GM04504 (cell line): ENCODE measurements at regions not wholly inside any gene's neighbourhood (a gene's known extent, or its start where the extent isn't known, plus 50 kb on each side); places are given as distances from the start of the nearest gene placed in this dataset.
"Not testable (repeated sequence)": the region's sequence is repeated elsewhere in the genome, so short reads cannot be mapped to it uniquely, and the experiment has no call there.

Experiments used
- DNase-seq: peaks from one replicate; pipeline ENCODE4 v3.0.0-alpha.2; 2012; ENCODE audit warnings: low read depth

DNA sequence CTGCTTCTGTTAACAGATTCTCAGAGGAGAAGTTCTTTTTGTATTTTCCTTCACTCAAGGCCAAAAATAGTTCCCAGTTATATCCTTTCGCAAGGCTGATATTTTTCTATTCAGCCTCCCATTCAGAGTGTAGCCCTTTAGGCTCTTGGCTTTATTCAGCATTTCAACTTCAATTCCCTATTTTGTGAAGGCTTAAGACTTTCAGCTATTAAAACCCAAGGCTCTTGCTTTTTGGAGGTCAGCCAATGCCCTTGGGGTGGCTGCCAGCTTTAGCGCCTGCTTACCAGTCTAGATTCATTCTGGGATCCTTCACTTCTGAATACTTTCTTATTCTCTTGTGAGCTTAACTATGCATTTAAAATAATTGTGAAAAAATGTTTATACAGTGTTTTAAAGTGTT, 57.3 kb upstream of the ADGRA3 start:
- peak; percentile 1 for DNase-seq

DNA sequence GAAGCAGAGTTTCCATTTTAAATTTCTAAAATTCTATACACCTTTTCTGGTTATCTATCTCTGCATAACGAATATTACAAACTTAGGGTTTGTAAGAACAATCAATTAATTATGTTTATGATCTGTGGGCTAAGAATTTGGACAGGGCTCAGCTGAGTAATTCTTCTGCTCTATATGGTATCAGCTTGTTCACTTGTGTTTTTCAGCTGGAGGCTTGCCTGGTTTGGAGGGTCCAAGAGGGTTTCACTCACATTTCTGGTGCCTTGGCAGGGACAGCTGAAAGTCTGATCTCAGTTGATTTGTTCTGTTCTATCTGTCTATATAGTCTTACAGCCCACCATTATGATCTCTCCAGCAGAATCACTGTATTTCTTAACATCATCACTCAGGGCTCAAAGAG, 57.8 kb upstream of the ADGRA3 start:
- no peak for DNase-seq

DNA sequence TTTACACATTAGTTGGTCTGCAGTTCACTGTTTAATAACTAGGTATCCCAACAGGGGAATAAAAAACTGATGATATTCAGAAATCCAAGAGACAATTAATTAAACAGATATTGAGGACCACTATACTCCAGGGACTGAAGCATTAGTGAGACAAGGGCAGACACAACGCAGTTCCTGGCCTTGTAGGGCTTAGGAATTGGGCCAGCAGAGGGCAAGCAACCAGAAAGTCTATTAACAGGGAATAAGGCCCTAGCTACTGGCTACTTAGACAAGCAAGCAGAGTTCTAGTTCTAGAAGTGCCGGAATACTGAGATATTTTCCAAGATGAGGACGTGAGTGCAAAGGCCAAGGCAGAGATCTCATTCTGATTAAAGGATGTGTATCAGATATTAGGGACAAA, 58.6 kb upstream of the ADGRA3 start:
- no peak for DNase-seq

DNA sequence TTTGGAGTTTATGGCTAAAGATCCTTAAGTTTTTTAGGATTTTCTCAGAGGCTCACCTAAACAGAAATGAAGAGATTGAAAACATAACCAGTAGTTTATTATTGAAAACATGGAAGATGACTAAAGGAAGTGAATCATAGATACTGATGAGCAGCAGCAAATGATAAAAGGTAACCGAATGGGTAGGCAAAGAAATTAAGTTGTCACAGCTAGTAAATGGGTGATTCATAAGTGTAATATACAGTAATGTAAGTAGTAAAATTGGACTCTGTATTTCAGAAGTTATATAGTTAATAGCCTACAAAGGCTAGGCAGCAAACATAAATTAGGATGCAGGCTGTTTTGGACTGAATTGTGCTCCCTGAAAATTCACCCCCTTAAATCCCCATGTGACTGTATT, 59.0 kb upstream of the ADGRA3 start:
- no peak for DNase-seq

DNA sequence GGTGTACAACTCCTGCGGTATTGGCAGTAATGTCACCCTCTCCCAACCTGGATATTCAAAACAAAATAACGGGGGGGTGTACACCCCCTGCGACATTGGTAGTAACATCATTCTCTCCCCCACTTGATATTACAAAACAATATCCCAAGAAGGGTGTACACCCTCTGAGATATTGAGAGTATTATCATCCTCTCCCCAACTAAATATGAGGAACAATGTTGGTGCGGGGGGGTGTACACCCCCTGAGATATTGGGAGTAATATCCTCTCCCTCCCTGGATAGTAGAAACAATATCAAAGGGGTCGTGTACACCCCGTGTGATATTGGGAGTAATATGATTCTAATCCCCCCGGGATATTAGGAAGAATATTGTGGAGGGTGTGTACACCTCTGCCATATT, 71.4 kb upstream of the ADGRA3 start:
- DNase-seq: no peak

DNA sequence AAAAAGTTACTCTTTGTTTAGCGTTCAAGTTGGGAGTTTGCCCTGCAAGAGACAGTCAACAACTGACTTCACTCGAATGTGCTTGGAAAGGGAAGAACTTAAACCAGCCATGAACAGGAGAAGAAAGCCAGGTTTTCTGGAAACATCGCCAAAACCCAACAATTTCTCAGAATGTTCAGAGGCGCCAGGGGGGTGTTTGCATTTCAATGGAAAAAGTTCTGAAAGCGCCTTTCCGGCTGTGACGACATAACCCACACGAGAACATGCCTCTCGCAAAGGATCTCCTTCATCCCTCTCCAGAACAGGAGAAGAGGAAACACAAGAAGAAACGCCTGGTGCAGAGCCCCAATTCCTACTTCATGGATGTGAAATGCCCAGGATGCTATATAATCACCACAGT, 78.1 kb upstream of the ADGRA3 start:
- no peak for DNase-seq

DNA sequence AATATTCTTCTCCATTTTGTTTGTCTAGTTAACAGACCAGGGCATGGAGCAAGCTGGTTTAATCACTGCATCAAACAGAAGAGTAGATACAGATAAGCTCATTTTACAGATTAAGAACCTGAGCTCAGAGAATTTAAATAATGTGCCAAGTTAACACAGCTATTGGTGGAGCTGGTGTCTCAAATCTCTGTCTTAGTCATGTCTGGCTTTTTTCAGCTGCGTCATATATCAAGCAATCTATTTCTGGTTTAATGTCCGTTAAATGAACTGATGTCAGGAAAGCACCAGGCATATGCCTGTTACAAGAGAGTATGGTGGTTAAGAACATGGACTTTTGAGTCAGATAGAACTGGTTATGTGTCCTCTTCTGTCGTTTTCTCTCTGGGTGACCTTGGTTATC, 79.8 kb upstream of the ADGRA3 start:
- no peak for DNase-seq

DNA sequence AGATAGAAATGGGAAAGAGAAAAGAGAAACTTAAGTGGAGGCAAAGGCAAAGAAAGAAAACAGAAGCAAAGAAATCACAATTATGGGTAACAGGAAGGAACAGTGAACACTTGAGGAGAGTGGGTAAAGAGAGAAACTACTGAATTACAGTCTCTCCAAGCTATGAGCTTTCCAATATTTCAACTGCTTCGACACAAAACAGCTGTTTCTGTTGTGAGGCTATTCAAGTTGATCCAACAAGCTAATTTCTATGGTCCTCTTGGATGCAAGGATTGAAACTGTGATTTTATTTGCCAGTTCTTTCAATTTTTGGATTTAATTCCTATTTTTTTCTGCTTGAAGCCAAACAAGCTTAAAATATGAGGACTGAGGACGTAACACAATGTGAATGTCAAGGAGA, 80.5 kb upstream of the ADGRA3 start:
- DNase-seq: no peak

DNA sequence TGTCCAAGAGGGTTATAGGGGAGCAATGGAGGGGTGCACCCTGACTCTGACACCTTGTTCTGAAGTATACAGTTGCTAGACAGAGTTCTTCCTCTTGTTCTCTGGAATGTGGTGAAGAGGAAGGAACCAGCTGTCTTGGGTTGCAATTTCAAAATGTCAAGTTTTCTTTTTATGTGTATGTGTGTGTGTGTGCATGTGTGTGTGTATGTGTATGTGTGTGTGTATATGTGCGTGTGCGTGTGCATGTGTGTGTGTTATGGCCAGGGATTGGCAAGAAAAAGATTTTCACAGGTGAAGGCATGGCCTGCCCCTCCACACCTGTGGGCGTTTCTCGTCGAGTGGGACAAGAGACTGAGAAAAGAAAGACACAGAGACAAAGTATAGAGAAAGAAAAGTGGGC, 81.6 kb upstream of the ADGRA3 start:
- no peak for DNase-seq

DNA sequence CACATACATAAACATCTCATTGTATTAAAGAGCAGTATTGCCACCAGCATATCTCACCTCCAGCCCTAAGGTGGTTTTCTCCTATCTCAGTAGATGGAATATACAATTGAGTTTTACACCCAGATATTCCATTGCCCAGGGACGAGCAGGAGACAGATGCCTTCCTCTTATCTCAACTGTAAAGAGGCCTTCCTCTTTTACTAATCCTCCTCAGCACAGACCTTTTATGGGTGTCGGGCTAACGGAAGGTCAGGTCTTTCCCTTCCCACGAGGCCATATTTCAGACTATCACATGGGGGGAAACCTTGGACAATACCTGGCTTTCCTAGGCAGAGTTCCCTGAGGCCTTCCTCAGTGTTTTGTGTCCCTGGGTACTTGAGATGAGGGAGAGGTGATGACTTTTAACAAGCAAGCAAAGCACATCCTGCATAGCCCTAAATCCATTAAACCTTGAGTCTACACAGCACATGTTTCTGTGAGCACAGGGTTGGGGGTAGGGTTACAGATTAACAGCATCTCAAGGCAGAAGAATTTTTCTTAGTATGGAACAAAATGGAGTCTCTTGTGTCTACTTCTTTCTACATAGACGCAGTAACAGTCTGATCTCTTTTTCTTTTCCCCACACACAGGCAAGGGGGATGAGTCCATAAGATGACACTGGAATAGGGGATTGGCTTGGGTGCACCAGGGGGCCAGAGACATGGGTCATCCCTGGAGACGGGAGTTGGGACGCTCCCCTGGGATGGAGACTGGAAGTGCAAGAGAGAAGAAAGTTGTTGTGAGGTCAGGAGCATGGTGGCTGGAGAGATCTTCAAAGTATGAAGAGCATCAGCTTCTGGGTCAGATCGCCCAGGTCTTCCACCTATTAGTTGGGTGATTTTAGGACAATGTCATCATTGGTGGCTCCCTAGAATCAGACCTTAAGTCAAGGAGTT, 82.5 kb upstream of the ADGRA3 start:
- DNase-seq: not testable (repeated sequence)

DNA sequence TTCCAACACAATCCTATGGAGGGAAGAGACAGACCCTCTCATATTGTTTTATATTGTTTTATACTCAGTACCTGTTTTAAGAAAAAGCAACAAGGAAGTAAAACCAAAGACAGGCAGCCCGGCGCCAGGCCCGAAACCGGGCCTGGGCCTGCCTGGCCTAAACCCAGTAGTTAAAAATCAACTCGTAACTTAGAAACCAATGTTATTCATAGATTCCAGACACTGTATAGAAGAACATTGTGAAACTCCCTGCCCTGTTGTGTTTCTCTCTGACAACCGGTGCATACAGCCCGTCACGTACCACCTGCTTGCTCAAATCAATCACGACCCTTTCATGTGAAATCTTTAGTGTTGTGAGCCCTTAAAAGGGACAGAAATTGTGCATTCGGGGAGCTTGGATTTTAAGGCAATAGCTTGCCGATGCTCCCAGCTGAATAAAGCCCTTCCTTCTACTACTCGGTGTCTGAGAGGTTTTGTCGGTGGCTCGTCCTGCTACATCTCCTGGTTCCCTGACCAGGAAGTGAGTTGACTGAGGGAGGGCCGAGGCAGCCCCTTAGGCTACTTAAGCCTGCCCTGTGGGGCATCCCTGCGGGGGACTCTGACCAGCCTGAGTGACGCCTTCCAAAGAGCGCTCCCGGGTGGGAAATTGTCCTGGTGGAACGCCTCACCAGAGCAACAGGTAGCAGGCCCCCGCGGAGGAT, 83.5 kb upstream of the ADGRA3 start:
- DNase-seq: not testable (repeated sequence)

DNA sequence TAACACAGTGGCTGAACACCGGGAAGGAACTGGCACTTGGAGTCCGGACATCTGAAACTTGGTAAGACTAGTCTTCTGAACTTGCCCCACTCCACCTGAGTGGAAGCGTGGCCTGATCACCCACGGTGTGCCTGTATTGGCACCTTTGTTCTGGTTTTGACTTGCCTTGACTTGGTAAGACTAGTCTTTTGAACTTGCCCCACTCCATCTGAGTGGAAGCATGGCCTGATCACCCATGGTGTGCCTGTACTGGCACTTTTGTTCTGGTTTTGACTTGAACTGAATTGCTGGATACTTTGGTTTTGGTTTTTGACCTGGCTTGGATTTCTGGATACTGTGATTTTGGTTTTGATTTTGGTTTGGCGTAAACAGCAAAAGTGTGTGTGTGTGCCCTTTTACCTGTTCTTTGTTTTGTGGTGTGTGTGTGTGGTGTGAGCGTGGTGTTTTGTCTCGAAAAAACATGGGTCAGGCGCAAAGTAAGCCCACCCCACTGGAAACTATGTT, 84.1 kb upstream of the ADGRA3 start:
- not testable (repeated sequence) for DNase-seq

DNA sequence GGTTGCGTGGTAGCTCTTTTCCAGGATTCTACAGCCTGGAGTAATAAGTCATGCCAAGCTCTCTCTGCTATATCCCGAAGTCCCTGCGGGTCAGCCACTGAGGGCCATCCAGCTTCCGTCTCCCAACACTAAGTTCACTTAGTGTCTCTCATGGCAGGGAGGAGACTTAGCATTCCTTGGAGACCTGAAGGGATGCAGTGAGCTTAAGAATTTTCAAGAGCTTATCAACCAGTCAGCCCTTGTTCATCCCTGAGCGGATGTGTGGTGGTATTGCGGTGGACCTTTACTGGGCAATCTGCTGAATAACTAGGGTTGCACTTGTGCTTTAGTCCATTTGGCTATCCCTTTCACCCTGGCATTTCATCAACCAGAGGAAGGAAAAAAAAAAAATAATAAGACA, 85.8 kb upstream of the ADGRA3 start:
- not testable (repeated sequence) for DNase-seq

DNA sequence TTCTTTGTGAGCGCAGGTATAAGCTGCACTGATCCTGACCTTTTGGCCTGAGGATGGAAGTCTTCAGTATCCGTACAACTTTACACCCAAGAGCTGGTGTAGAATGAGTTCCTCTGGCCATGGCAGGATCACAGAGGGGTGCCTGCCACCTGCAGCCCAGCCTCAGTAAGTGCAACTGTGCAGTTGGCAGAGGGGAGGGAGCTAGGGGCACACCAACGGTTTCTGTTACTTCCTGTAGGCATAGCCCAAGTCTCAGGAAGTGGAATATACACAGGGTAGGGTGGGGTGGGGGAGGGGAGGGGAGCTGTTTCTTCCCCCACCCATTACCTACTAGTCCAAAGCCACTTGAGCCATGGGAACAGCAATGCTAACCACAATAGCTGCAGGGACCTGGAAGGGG, 85.4 kb upstream of the GBA3 start:
- DNase-seq: peak; percentile 2

DNA sequence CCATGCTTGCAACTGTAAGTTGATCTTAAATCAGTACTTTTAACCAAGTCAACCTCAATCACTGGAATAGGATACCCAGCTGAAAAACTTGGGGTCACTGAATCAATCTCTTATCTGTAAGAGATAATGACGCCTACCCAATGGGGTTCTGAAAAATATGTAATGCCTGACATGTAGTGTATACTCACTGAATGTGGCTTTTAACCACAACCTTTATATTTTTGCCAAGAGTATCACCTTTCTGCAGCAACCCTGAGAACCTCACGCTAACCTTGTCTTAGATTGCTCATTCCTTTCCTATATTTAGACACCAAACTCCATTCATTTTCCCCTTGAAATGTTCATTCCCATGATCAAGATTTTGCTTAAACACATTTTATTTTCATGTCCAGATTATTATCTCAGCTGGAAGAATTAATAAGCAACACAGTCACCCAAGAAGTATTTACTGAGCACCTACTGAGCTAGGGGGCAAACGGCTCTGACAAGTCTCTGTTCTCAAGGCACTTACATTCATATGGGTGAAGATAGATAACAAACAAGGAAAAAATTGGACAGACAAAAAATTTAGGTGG, 82.7 kb upstream of the GBA3 start:
- DNase-seq: not testable (repeated sequence)

DNA sequence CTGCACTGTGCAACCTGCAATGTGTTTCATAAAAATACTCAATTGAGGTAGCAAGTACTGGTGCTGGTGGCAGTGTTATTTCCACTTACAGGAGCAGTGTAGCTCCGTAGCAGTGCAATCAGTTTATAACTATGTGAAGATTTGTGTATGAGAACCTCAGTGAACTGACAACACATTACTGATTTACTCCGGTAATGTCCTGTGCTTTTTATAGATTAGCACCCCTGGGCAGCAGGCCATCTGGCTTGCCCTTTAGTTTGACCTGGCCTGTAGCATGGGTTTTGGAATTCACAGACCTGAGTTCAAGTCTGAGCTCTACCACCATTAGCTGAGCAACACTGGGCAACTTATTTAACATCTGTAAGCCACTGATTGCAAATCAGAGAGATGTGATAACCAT, 78.6 kb upstream of the GBA3 start:
- DNase-seq: no peak

DNA sequence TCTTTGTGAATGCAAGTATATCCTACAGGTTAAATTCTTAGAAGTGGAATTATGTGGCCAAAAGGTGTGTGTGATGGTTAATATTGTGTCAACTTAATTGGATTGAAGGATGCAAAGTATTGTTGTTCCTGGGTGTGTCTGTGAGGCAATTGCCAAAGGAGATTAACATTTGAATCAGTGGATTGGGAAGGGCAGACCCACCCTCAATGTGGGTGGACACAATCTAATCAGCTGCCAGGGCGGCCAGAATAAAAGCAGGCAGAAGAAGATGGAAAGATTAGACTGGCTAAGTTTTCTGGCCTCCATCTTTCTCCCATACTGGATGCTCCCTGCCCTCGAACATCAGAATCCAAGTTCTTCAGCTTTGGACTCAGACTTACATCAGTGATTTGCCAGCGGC, 76.2 kb upstream of the GBA3 start:
- no peak for DNase-seq

DNA sequence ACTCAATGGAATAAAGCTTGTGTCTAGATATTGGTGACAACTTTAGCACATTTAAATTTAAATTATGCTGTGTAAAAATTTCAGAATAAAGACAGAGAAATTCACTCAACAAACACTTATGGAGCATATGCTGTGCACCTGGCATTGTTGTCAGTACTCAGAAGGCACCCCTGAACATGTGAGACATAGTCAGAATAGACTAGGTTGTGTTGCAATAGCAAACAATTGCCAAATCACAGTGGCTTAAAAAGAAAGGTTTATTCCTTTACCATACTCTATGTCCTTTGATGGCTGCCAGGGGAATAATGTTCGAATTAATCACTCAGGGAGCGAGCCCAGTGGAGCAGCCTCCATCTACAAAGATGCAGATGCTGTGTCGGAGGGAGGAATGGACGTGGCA, 72.6 kb upstream of the GBA3 start:
- DNase-seq: not testable (repeated sequence)

DNA sequence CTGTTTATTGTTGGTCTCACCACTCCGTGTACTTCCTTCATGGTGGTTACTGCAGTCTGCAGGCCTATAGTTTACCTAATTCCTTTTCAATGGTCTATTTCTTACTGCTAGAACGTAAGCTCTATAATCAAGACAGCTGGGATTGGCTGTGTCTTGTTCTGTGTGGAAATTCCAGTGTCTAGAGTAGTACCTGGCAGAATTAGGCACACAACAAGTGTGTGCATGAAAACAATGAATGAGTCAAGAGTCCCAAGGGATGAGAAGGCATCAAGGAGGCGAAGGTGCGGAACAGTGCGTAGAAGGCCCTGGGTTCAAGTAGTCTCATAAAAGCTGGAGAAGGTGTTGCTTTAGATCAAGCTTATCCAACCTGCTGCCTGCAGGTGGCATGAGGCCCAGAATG, 70.8 kb upstream of the GBA3 start:
- DNase-seq: not testable (repeated sequence)

DNA sequence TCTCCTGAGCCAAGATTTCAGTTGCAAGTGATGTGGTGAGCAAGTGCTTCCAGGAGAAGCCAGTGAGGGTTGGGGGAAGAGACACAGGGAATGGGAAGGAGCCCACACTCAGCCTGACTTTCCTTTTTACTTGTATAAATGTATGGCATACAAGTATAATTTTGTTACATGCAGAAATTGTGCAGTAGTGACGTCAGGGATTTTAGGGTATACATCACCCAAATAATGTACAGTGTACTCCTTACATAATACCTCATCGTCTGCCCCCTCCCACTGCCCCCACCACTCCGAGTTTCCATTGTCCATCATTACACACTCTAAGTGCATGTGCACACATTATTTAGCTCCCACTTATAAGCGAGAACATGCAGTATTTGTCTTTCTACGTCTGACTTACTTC, 68.7 kb upstream of the GBA3 start:
- not testable (repeated sequence) for DNase-seq

DNA sequence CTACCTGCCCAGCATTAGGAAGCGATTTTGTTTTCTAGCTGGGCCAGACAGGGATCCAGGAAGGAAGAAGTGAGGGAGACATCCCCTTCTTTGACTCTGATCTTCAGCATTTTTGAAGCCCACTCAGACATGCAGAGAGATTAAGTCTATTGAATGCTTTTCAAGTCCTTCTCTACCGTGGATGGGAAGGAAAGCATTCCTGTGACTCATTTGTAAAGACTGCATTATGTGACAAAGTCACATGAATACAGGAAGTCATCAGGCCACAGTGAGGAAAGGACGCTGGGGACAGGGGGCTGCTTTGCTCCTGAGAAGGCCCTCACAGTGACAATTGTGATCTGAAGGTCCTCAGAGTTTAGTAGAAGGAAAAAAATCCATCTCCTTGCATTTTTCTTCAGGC, 67.4 kb upstream of the GBA3 start:
- no peak for DNase-seq

DNA sequence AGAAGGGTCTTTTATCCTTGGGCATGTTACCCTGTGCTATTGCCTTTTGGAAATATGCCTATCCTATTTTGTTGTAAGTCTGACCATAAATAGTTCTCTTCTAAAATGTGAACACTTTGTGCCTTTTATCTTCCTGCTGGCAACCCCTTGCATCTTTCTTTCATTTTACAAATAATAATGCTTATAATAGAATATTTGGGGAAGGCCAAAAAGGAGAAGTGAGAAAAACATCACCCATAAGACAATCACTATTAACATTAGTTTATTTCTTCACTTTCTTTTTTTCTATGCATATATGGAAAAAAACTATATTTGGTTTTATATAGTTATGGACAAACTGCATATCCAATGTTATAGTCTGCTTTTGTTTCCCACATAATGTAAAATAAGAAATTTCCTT, 64.9 kb upstream of the GBA3 start:
- DNase-seq: not testable (repeated sequence)
